ENCODE measurements at regions not wholly inside any gene's neighbourhood (a gene's known extent, or its start where the extent isn't known, plus 50 kb on each side); places are given as distances from the start of the nearest gene placed in this dataset.

GRCh38 chr5:66436721-66437120 lies 159.5 kb upstream of the MAST4 start:
- Histone ChIP-seq H3K9ac (ENCODE audit: low read length) (no peak overlapping the region), H3K27ac (ENCODE audit: low read depth, low read length) (no peak overlapping the region), H3K9me2 (ENCODE audit: insufficient read depth) (no peaks in the 10 kb centered on the region), H3K79me2 (ENCODE audit: insufficient read depth, low read length) (no peaks in the 10 kb centered on the region), H3K4me3 (replicated peaks in 1 of 2; ENCODE audit: low read depth in 1 of 2, low read length in 2 of 2) (no peak overlapping the region), H3K36me3 (ENCODE audit: control insufficient read depth in 1 of 2, insufficient read depth in 2 of 2, low read length in 2 of 2) (no peaks in the 10 kb centered on the region), H3K4me1 (ENCODE audit: control insufficient read depth in 1 of 2, insufficient read depth in 2 of 2, low read length in 2 of 2) (no peaks in the 10 kb centered on the region), H3K4me2 (ENCODE audit: low read length) (no peak overlapping the region), H4K20me1 (ENCODE audit: insufficient read depth) (no peaks in the 10 kb centered on the region), H3K9me3 (ENCODE audit: control insufficient read depth in 1 of 2, insufficient read depth in 1 of 2, low read depth in 1 of 2, low read length in 2 of 2) (no peaks in the 10 kb centered on the region), H3K27me3 (ENCODE audit: insufficient read depth, low read length) (no peaks in the 10 kb centered on the region), H2AFZ (ENCODE audit: low read depth, low read length, poor library complexity, severe bottlenecking) (no peak overlapping the region)
- peak; percentile 16 for DNase-seq (ENCODE audit: low read depth, low spot score)
- ChIA-PET CTCF (no interaction called here), POLR2A (no interaction called here), RAD21 (ENCODE audit: low non-redundant PET in 1 of 2, low total read pairs in 2 of 2, uncharacterized antibody in 2 of 2, unreplicated experiment in 2 of 2) (no interaction called here)
- peak; percentile 96 for ATAC-seq
- BruUV-seq (replicated peaks) = no TSS peak
- TF ChIP-seq ZFX (IDR thresholded peaks at IDR 0.05) (no peak), CTCF (IDR thresholded peaks at IDR 0.05 in 2 of 3, conservative IDR thresholded peaks at IDR 0.05 in 1 of 3; ENCODE audit: borderline replicate concordance in 1 of 3, insufficient read depth in 1 of 3, low read depth in 2 of 3, low read length in 2 of 3) (peak in 2 of 3 experiments; percentile 54 to 66; a peak in 4 of 6 replicates), YY1 (IDR thresholded peaks at IDR 0.05; ENCODE audit: extremely low read depth, insufficient replicate concordance, low read depth, low read length) (peak; percentile 58), CBX3 (IDR thresholded peaks at IDR 0.05; ENCODE audit: low read depth) (no peak), RAD21 (IDR thresholded peaks at IDR 0.05; ENCODE audit: low read depth) (peak; percentile 43), POLR2A (IDR thresholded peaks at IDR 0.05; ENCODE audit: borderline replicate concordance, extremely low read depth, insufficient read depth, insufficient read length) (no peak)
- TF ChIP-seq, protein P1, sequence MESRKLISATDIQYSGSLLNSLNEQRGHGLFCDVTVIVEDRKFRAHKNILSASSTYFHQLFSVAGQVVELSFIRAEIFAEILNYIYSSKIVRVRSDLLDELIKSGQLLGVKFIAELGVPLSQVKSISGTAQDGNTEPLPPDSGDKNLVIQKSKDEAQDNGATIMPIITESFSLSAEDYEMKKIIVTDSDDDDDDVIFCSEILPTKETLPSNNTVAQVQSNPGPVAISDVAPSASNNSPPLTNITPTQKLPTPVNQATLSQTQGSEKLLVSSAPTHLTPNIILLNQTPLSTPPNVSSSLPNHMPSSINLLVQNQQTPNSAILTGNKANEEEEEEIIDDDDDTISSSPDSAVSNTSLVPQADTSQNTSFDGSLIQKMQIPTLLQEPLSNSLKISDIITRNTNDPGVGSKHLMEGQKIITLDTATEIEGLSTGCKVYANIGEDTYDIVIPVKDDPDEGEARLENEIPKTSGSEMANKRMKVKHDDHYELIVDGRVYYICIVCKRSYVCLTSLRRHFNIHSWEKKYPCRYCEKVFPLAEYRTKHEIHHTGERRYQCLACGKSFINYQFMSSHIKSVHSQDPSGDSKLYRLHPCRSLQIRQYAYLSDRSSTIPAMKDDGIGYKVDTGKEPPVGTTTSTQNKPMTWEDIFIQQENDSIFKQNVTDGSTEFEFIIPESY (IDR thresholded peaks at IDR 0.05; ENCODE audit: extremely low read depth, insufficient replicate concordance, low read length) = no peak
- intact Hi-C loops (cut with micrococcal nuclease) = loop anchor here (2.0 kb wide), 1 partner anchor 130 kb away; no protein-coding TSS in a partner anchor
